ENCODE measurements at regions not wholly inside any gene's neighbourhood (a gene's known extent, or its start where the extent isn't known, plus 50 kb on each side); places are given as distances from the start of the nearest gene placed in this dataset.

GRCh38 chr11:91265946-91266345, 958.7 kb upstream of the FAT3 start:
- dilution Hi-C loops (cut with HindIII; ENCODE audit: low sequenced_read_pairs, unreplicated experiment) (no loop called here), in situ Hi-C loops (cut with MboI; ENCODE audit: low sequenced_read_pairs) (no loop called here), intact Hi-C loops (cut with micrococcal nuclease) (no loop called here)
- WGBS, 2 experiments (ENCODE audit: extremely low coverage in 2 of 2, insufficient read length in 1 of 2): no CpG with 5 or more reads among the region's 1 CpG
- Histone ChIP-seq H3K4ac (ENCODE audit: low read depth, low read length) (no peak overlapping the region), H4K5ac (ENCODE audit: low read depth, low read length) (no peak overlapping the region), H4K91ac (ENCODE audit: insufficient read depth, low read depth, low read length) (no peak overlapping the region), H3K79me1 (ENCODE audit: low read depth in 1 of 2, low read length in 2 of 2) (no peaks in the 10 kb centered on the region), H4K8ac (ENCODE audit: low read depth in 2 of 2, low read length in 2 of 2) (no peak overlapping the region), H2BK20ac (ENCODE audit: low read depth, low read length) (no peak overlapping the region), H2BK120ac (ENCODE audit: low read depth, low read length) (no peak overlapping the region), H3K27me3 (ENCODE audit: control insufficient read depth, insufficient read depth, low read length) (no peaks in the 10 kb centered on the region), H3K14ac (replicated peaks; ENCODE audit: low read depth, low read length) (no peak overlapping the region), H3K56ac (ENCODE audit: extremely low read depth, insufficient read depth, low read length) (no peak overlapping the region), H2BK15ac (ENCODE audit: low read depth, low read length) (no peak overlapping the region), H3K4me3 (ENCODE audit: insufficient read depth, low read depth, low read length) (no peak overlapping the region), H3K27ac (ENCODE audit: insufficient read depth, low read length) (no peak overlapping the region), H3K23ac (ENCODE audit: low read depth, low read length) (no peak overlapping the region), H2AK5ac (ENCODE audit: low read depth, low read length) (no peak overlapping the region), H3K18ac (ENCODE audit: low read depth, low read length) (no peak overlapping the region), H3K9ac (ENCODE audit: low read depth, low read length) (no peak overlapping the region), H2BK5ac (ENCODE audit: low read depth, low read length, poor library complexity, severe bottlenecking) (no peak overlapping the region), H3K4me2 (ENCODE audit: low read depth, low read length) (no peak overlapping the region), H2AK9ac (replicated peaks; ENCODE audit: low read depth, low read length, poor library complexity) (no peak overlapping the region), H3K36me3 (ENCODE audit: control insufficient read depth, insufficient read depth, low read length) (no peaks in the 10 kb centered on the region), H4K20me1 (ENCODE audit: insufficient read depth, low read length) (no peaks in the 10 kb centered on the region), H3K9me3 (ENCODE audit: control insufficient read depth, insufficient read depth, low read length) (no peaks in the 10 kb centered on the region), H3K9me1 (ENCODE audit: insufficient read depth, low read length) (no peaks in the 10 kb centered on the region), H3K4me1 (ENCODE audit: control insufficient read depth, insufficient read depth, low read length) (no peaks in the 10 kb centered on the region), H2AFZ (replicated peaks; ENCODE audit: low read length, poor library complexity) (no peak overlapping the region)
- BruUV-seq (replicated peaks): no TSS peak
- ATAC-seq (ENCODE audit: low read depth) (no peak), DNase-seq (no peak)
- CTCF ChIA-PET: no interaction called here
- TF ChIP-seq ELK1 (IDR thresholded peaks at IDR 0.05; ENCODE audit: borderline replicate concordance, low read depth, low read length): no peak
- TF ChIP-seq MAZ (IDR thresholded peaks at IDR 0.05; ENCODE audit: borderline replicate concordance, low read depth, low read length): no peak
- TF ChIP-seq CEBPB (IDR thresholded peaks at IDR 0.05; ENCODE audit: low read depth, low read length): no peak
- TF ChIP-seq FOS (IDR thresholded peaks at IDR 0.05; ENCODE audit: low read depth, low read length): no peak
- TF ChIP-seq RAD21 (IDR thresholded peaks at IDR 0.05; ENCODE audit: low read length): no peak
- TF ChIP-seq CTCF (conservative IDR thresholded peaks at IDR 0.05; ENCODE audit: low read depth, low read length): no peak
- TF ChIP-seq RFX5 (IDR thresholded peaks at IDR 0.05; ENCODE audit: low read depth, low read length): no peak
- TF ChIP-seq MAFK (IDR thresholded peaks at IDR 0.05; ENCODE audit: low read depth, low read length): no peak
- no peak for TF ChIP-seq SMC3 (IDR thresholded peaks at IDR 0.05; ENCODE audit: low read depth, low read length)
- no peak for TF ChIP-seq NFE2L2 (IDR thresholded peaks at IDR 0.05; ENCODE audit: low read depth, low read length)
- TF ChIP-seq MXI1 (IDR thresholded peaks at IDR 0.05; ENCODE audit: borderline replicate concordance, low read depth, low read length): no peak
- TF ChIP-seq POLR2A (IDR thresholded peaks at IDR 0.05; ENCODE audit: low read depth, low read length): no peak
- no peak for TF ChIP-seq CHD1 (IDR thresholded peaks at IDR 0.05; ENCODE audit: low read depth, low read length)
- no peak for TF ChIP-seq BHLHE40 (IDR thresholded peaks at IDR 0.05; ENCODE audit: low read depth, low read length)
- no peak for TF ChIP-seq USF2 (IDR thresholded peaks at IDR 0.05; ENCODE audit: low read depth, low read length)
- no peak for TF ChIP-seq RCOR1 (IDR thresholded peaks at IDR 0.05; ENCODE audit: insufficient replicate concordance, low read length)
- POLR2A ChIA-PET (ENCODE audit: unreplicated experiment): no interaction called here

Measured in IMR-90 (cell line).